ENCODE measurements at regions not wholly inside any gene's neighbourhood (a gene's known extent, or its start where the extent isn't known, plus 50 kb on each side); places are given as distances from the start of the nearest gene placed in this dataset.

DNA sequence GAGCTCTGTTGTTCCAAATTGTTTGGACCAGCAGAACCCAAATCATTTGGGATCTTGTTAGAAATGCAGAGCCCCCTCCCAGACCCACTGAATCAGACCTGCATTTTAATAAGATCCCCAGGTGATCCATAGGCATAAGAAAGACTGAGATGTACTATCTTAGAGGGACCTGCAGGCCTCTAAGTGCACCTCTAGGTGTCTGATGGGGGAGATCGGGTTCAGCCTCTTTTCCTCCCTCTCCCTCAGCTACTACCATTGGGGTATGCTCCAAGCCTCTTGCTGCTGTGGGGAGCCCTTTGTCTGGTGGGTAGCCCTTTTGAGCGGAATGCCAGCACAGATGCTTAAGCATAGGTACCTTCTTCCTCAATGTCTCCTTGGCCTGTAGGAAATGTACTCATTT is 63.8 kb upstream of the RPS6KA3 start:
- no peak for DNase-seq (ENCODE audit: low read depth in 2 of 2)

DNA sequence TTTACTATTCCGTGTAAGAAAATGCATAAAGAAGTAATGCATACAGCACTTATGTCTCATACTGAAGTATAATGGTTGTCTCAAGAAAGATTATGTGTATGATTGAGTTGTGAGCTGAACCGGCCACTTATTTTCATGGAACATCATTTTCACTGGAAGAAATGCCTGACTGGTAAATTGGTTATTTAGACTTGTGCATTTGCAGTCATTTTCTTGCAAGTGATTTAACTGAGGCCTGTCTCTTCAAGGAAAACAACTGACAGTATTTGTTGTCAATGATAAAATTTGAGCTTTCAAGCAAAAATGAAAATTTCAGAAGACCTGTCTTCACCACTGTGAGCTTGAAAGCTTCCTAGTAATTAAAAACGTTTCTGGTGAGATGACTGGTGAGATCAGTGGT is 62.7 kb upstream of the RPS6KA3 start:
- DNase-seq (ENCODE audit: low read depth in 2 of 2) = no peak

DNA sequence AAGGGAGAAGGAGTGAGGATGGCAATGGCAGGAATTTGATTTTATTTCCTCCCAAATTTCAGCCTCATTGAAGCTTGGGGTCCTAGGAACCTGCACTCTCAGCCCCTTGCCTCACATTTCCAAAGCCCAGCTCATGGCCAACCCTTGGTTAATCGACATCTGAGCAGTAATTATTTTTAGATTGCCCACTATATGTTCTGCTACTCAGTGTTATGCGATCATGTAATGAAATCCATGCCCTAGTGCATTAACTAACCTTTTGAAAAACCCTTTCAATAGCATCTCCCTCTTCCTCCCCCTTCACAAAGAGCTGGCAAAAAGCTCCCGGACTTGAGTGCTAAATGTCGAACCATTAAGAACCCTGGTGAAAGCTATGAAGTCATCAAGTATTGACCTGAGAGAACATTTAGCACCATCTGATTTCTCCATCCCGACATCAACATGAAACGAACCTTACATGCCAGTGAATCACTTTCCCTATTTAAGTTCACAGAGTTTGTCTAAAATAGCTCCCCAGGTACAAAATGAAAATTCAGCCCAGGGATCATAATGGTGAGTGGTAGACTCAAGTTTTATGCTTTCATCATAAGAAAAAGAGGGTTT is 59.2 kb upstream of the RPS6KA3 start:
- DNase-seq (ENCODE audit: low read depth in 2 of 2) = no peak

DNA sequence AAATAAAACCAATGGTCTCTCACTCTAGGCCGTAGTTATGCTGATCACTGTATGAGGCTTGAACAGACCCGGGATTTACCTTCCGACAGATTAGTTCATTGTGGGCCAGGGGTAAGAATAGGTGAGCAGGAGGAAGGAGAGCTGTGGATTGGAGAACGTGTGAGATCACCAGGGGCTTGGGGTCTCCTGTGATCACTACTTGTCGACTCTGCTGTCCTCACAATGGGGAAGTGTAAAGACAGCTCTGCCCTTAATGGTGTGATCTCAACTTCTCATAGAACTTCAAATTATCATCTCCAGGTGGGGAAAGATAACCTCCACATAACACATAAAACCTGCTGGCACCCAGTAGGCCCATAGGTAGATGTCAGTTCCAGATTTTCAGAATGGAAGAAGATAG is 56.2 kb upstream of the RPS6KA3 start:
- DNase-seq (ENCODE audit: low read depth in 2 of 2) = no peak

DNA sequence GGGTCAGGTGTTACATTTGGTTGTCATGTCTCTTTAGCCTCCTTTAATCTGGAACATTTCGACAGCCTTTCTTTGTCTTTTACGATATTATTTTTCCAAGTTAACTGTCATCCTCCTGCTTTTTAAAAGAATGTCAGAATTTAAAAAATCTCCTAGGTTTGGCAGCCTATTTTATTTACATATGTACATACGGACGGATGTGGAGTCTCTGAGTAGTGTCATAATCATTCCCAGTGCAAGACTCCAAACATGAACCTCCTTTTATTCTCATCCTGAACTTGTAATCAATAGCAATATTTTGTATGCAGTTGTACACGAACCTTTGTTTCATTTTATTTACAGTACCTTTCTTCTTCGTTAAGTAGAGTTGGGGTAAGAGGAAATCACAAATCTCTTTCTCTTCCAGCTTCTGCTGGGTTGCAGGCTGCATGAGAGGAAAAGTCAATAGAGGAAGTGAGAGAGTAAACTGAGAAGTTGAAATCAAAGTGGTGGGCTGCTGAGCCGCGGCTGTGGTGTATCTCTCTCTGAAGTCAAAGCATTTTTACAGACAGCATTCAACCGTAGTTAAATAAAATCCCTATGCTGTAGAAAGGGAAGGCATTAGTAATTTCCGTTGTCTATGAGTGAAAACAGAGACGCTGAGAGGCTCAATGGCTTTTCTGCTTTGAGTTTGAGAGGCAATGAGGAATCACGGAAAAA is 53.9 kb upstream of the RPS6KA3 start:
- no peak for DNase-seq (ENCODE audit: low read depth in 2 of 2)

DNA sequence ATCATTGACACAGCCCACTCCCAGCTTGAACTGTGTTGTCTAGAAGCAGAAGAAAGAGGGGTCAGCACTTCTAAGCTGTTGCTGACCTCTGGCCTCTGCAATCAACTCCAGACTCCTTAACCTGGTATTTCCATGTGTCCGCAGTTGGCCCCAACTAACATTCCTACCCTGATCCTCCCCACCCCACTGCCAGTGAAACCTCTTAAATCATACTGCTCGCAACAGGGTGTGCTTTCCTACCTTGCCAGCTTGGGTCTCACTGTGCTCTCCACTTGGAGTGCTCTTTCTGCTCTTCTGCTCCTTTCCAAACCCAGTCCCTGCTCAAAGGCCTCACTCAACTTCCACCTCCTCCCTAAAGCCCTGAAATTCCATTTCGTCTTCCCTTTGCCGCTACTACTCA is 52.3 kb upstream of the RPS6KA3 start:
- no peak for DNase-seq (ENCODE audit: low read depth in 2 of 2)

DNA sequence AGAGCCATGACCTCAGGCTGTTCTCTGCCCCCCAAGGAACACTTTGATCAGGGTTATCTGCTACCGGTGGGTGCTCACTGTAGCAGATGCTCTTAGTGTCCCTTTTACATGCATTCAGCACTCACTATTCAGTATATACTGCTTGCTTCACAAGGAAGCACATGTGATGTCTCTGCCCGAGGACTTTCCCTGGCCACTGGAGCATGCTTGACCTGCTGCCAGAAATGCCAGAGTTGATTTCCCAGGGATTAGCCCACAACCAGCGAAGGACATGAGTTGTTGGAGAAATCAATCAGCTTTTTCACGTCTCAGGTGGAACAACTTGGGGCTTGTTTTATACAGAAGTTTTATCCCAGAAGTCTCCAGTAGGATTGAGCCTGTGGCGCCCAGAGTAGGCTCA is 51.2 kb upstream of the RPS6KA3 start:
- no peak for DNase-seq (ENCODE audit: low read depth in 2 of 2)

Measured in fibroblast of skin of left quadriceps (primary cell).